ENCODE measurements at regions not wholly inside any gene's neighbourhood (a gene's known extent, or its start where the extent isn't known, plus 50 kb on each side); places are given as distances from the start of the nearest gene placed in this dataset.
"Not testable (repeated sequence)": the region's sequence is repeated elsewhere in the genome, so short reads cannot be mapped to it uniquely, and the experiment has no call there.

- Histone ChIP-seq H3K9ac (no peak overlapping the region), H4K20me1 (no peaks in the 10 kb centered on the region), H3K27ac (no peak overlapping the region), H3K4me2 (no peak overlapping the region), H3K36me3 (no peaks in the 10 kb centered on the region), H3K9me3 (peaks cover 5% of the 10 kb centered on the region; the same call in 1 of the 2 replicates), H3K4me3 (no peak overlapping the region), H3K27me3 (no peaks in the 10 kb centered on the region), H3K4me1 (no peaks in the 10 kb centered on the region)
- no peak for TF ChIP-seq Cebpa-rat (IDR thresholded peaks at IDR 0.05)
Measured at GRCh38 chr2:138252587-138252986, 249.0 kb upstream of the SPOPL start.

GRCh38 chr2:138255670-138256069, 245.9 kb upstream of the SPOPL start:
- TF ChIP-seq Cebpa-rat (IDR thresholded peaks at IDR 0.05), result no peak
- Histone ChIP-seq H3K4me3 (no peak overlapping the region), H3K9ac (no peak overlapping the region), H3K4me1 (no peaks in the 10 kb centered on the region), H4K20me1 (no peaks in the 10 kb centered on the region), H3K27me3 (no peaks in the 10 kb centered on the region), H3K27ac (no peak overlapping the region), H3K9me3 (peaks cover 5% of the 10 kb centered on the region; the same call in 1 of the 2 replicates), H3K36me3 (no peaks in the 10 kb centered on the region), H3K4me2 (no peak overlapping the region)

DNA sequence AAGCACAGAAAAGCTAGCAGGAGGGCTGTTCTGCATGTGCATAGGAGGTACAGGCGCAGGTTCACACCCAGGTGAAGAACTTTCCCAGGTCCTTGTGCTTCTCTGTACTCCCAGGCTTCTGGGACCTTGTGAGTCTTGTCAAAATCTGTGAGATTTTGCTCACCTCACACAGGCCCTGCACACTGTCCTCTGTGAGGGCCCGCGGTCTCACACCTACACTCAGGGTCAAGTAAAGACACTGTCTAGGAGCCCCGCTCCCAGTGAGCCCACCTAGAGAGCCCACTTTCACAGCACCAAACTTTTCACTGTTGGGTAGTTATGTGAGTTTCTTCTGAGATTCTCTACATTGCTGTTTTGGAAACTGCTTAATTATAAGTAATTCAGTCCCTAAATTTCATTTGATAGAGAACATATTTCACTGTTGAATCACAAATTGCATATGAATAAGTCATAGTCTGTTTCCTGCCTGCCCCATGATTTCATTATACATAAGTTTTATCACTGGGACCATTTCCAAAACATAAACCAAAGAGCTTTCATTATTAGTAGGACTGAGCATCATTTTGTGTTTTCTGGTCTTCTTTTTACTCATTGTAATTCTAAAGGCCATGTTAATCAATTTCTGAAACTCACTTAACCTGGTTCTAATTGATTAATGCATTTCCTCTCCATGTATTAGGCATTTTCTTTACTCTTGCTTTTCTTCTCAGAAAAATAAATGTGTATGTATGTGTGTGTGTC, 234.2 kb upstream of the SPOPL start:
- TF ChIP-seq Cebpa-rat (IDR thresholded peaks at IDR 0.05), result no peak
- Histone ChIP-seq H3K27ac (no peak overlapping the region), H3K36me3 (no peaks in the 10 kb centered on the region), H4K20me1 (no peaks in the 10 kb centered on the region), H3K4me2 (no peak overlapping the region), H3K9me3 (peaks cover 7% of the 10 kb centered on the region), H3K9ac (no peak overlapping the region), H3K4me3 (no peak overlapping the region), H3K4me1 (0 out of 2 replicates have a peak, but pooled peaks cover 5% of the 10 kb centered on the region), H3K27me3 (no peaks in the 10 kb centered on the region)

GRCh38 chr2:138267902-138268254, 233.7 kb upstream of the SPOPL start:
- Histone ChIP-seq H3K4me1 (0 out of 2 replicates have a peak, but pooled peaks cover 5% of the 10 kb centered on the region), H3K9me3 (peaks cover 1% of the 10 kb centered on the region), H3K4me2 (no peak overlapping the region), H3K36me3 (no peaks in the 10 kb centered on the region), H3K27me3 (no peaks in the 10 kb centered on the region), H3K27ac (no peak overlapping the region), H3K9ac (no peak overlapping the region), H4K20me1 (no peaks in the 10 kb centered on the region), H3K4me3 (no peak overlapping the region)
- no peak for TF ChIP-seq Cebpa-rat (IDR thresholded peaks at IDR 0.05)

DNA sequence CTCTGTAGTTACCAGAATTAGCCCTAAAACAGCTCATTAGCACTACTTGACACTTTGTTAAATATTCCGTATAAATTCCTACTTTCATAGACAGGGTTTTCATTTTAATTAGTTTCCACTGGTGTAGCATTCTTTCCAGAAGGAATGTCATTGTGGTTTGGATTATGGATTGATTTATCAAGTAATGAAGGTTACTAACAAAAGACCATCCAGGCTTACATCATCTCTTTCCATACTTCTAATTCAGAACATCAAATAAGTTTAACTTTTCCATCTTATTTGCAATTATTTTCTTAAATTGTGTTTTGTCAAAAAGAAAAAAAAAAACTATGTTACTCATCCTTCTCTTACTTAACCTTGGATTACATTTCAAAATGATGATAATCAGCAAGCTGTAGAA, 231.8 kb upstream of the SPOPL start:
- Histone ChIP-seq H3K27ac (no peak overlapping the region), H3K9me3 (no peaks in the 10 kb centered on the region), H3K4me1 (0 out of 2 replicates have a peak, but pooled peaks cover 5% of the 10 kb centered on the region), H3K4me3 (no peak overlapping the region), H3K4me2 (no peak overlapping the region), H4K20me1 (no peaks in the 10 kb centered on the region), H3K9ac (no peak overlapping the region), H3K36me3 (no peaks in the 10 kb centered on the region), H3K27me3 (no peaks in the 10 kb centered on the region)
- no peak for TF ChIP-seq Cebpa-rat (IDR thresholded peaks at IDR 0.05)

GRCh38 chr2:138271467-138271866, 230.1 kb upstream of the SPOPL start:
- Histone ChIP-seq H3K4me3 (no peak overlapping the region), H3K9me3 (no peaks in the 10 kb centered on the region), H3K36me3 (no peaks in the 10 kb centered on the region), H3K4me1 (0 out of 2 replicates have a peak, but pooled peaks cover 5% of the 10 kb centered on the region), H3K9ac (no peak overlapping the region), H4K20me1 (no peaks in the 10 kb centered on the region), H3K27me3 (no peaks in the 10 kb centered on the region), H3K4me2 (no peak overlapping the region), H3K27ac (no peak overlapping the region)
- TF ChIP-seq Cebpa-rat (IDR thresholded peaks at IDR 0.05), result no peak

GRCh38 chr2:138272524-138273195, 228.9 kb upstream of the SPOPL start:
- no peak overlapping the region for H3K4me3 ChIP-seq

DNA sequence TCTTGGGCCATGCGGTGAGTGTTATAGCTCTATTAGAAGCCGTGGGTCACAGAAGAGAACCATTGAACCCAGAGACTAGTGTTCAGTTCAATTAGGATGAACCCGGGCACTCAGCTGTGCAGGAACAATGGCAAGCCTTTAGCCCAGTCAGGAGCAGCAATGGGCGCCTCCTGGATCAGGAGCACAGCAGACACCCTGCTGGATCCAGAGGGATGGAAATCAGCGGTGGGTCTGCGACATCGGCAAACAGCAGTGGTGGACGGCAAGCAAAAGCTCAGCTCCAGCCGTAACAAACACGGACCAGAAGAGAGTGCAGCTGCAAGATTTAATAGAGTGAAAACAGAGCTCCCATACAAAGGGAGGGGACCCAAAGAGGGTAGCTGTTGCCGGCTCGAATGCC, 228.3 kb upstream of the SPOPL start:
- H3K27me3 ChIP-seq, H3K9ac ChIP-seq, H3K4me2 ChIP-seq, H3K36me3 ChIP-seq, H3K4me3 ChIP-seq, H4K20me1 ChIP-seq, H3K9me3 ChIP-seq, H3K4me1 ChIP-seq, H3K27ac ChIP-seq: not testable (repeated sequence)

More at GRCh38 chr2:138272524-138273195, 228.9 kb upstream of the SPOPL start:
- Histone ChIP-seq H3K4me1 (0 out of 2 replicates have a peak, but pooled peaks cover 5% of the 10 kb centered on the region), H3K27ac (no peak overlapping the region), H3K36me3 (no peaks in the 10 kb centered on the region), H3K9me3 (no peaks in the 10 kb centered on the region), H3K27me3 (no peaks in the 10 kb centered on the region), H3K9ac (no peak overlapping the region), H3K4me2 (no peak overlapping the region), H4K20me1 (no peaks in the 10 kb centered on the region)
- TF ChIP-seq Cebpa-rat (IDR thresholded peaks at IDR 0.05), result no peak

DNA sequence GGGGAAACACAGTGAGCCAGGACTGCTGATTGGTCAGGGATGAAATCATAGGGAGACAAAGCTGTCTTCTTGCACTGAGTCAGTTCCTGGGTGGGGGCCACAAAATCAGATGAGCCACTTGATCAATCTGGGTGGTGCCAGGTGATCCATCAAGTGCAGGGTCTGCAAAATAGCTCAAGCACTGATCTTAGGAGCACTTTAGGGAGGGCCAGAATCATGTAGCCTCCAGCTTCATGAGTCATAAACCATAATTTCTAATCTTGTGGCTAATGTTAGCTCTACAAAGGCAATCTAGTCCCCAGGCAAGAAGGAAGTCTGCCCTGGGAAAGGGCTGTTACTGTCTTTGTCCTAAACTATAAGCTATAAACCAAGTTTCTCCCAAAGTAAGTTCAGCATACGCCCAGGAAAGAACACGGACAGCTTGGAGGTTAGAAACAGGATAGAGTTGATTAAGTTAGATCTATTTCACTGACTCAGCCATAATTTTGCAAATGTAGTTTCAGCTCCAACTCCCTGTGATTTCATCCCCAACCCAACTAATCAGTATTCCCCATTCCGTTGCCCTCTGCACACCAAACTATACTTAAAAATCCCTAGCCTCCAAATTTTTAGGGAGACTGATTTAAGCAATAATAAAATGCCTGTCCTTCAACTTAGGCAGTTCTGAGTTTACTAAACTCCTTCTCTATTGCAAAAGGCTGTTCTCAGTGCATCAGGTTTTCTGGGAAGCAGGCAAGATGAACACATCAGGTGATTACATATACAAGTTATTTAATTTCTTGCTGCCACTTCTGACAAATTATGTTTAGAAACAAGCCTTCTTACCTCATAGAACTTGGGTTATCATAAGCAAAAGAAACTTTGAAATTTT, 226.9 kb upstream of the SPOPL start:
- Histone ChIP-seq H4K20me1 (no peaks in the 10 kb centered on the region), H3K36me3 (no peaks in the 10 kb centered on the region), H3K27me3 (no peaks in the 10 kb centered on the region), H3K4me2 (no peak overlapping the region), H3K9ac (no peak overlapping the region), H3K27ac (no peak overlapping the region), H3K4me3 (no peak overlapping the region), H3K4me1 (no peaks in the 10 kb centered on the region), H3K9me3 (no peaks in the 10 kb centered on the region)
- no peak for TF ChIP-seq Cebpa-rat (IDR thresholded peaks at IDR 0.05)

DNA sequence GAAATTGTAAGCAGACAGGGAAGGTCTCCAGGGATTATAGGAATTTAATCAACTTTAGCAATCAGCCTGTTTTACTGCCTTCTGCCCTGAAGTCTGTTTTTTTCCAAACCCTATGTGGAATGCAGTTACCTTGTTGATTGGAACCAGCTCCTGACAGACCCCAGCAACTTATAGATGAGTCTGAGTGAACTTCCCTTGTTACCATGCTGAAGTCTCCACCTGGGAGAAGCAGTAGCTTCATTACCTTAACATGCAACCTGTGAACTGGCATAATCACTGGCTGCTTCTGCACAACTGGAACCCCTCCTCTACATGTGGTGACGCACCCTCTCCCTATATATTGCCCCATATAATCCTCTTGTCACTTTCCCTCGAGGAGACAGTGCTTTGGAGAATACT, 226.3 kb upstream of the SPOPL start:
- Histone ChIP-seq H3K36me3 (no peaks in the 10 kb centered on the region), H3K27me3 (no peaks in the 10 kb centered on the region), H3K9me3 (no peaks in the 10 kb centered on the region), H3K9ac (no peak overlapping the region), H3K27ac (no peak overlapping the region), H3K4me2 (no peak overlapping the region), H4K20me1 (no peaks in the 10 kb centered on the region), H3K4me1 (no peaks in the 10 kb centered on the region), H3K4me3 (no peak overlapping the region)
- TF ChIP-seq Cebpa-rat (IDR thresholded peaks at IDR 0.05), result no peak

Data from BLaER1 (cell line).